SK-N-SH (cell line): ENCODE measurements at regions not wholly inside any gene's neighbourhood (a gene's known extent, or its start where the extent isn't known, plus 50 kb on each side); places are given as distances from the start of the nearest gene placed in this dataset.
"Not testable (repeated sequence)": the region's sequence is repeated elsewhere in the genome, so short reads cannot be mapped to it uniquely, and the experiment has no call there.

ENCODE experiments used
- EP300 ChIP-seq, 2 experiments: IDR thresholded peaks; 2 replicates each; pipeline versions ENCODE4 v1.4.0 to v1.6.1; 2012; ENCODE audit warnings: borderline replicate concordance in 1 of 2, low read depth in 1 of 2, low read length in 1 of 2
- GABPA ChIP-seq: IDR thresholded peaks from 2 replicates; pipeline ENCODE4 v1.4.0; 2012; ENCODE audit warnings: low read depth, mild to moderate bottlenecking
- POLR2AphosphoS5 ChIP-seq: IDR thresholded peaks from 2 replicates; pipeline ENCODE4 v1.6.1; 2012; ENCODE audit warnings: low read depth, low read length
- REST ChIP-seq: IDR thresholded peaks from 2 replicates; pipeline ENCODE4 v1.6.1; 2012; ENCODE audit warnings: mild to moderate bottlenecking, low read depth, low read length, moderate library complexity
- SIN3A ChIP-seq: IDR thresholded peaks from 2 replicates; pipeline ENCODE4 v1.6.1; 2012; ENCODE audit warnings: low read depth, mild to moderate bottlenecking, low read length, moderate library complexity, borderline replicate concordance
- TAF1 ChIP-seq: IDR thresholded peaks from 2 replicates; pipeline ENCODE4 v1.6.1; 2012; ENCODE audit warnings: low read depth, mild to moderate bottlenecking, low read length, moderate library complexity, borderline replicate concordance
- TF ChIP-seq, protein P1 (sequence below): fragments of 200-600 bp; sonication (generic); IDR thresholded peaks from 2 replicates; pipeline ENCODE4 v1.6.1; 2017; ENCODE audit warnings: antibody characterized with exemption, mild to moderate bottlenecking, moderate library complexity
- TF ChIP-seq, protein P2 (sequence below): IDR thresholded peaks from 2 replicates; pipeline ENCODE4; 2012
- TF ChIP-seq, protein P3 (sequence below): fragments of 150-350 bp; IDR thresholded peaks from 2 replicates; pipeline ENCODE4 v1.6.1; 2017; ENCODE audit warnings: antibody characterized with exemption, low read length, low read depth, borderline replicate concordance
- TF ChIP-seq, protein P4 (sequence below): IDR thresholded peaks from 2 replicates; pipeline ENCODE4 v1.4.0; 2012; ENCODE audit warnings: low read depth
- TF ChIP-seq, protein P5 (sequence below): IDR thresholded peaks from 2 replicates; pipeline ENCODE4 v1.4.0; 2012; ENCODE audit warnings: low read depth, borderline replicate concordance

DNA sequence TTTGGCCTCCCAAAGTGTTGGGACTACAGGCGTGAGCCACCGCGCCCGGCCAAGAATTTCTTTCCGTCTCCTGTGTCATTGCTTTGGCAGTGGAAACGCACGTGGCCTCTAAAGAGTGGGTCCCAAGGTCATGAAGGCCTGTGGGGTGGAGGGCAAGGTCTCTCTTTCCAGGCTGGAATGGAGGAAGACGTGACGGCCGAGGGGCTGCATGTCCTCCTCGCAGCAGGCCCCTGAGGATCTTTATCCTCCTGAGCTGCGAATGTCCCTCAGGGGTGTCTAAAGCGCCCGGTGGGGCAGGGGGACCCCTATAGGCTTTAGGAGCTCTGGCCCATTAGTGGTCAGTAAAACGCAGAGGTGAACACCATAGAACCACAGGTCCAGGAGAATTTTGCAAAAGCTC is 118.5 kb downstream of the CCDC74A start:
- TF ChIP-seq, protein P1, sequence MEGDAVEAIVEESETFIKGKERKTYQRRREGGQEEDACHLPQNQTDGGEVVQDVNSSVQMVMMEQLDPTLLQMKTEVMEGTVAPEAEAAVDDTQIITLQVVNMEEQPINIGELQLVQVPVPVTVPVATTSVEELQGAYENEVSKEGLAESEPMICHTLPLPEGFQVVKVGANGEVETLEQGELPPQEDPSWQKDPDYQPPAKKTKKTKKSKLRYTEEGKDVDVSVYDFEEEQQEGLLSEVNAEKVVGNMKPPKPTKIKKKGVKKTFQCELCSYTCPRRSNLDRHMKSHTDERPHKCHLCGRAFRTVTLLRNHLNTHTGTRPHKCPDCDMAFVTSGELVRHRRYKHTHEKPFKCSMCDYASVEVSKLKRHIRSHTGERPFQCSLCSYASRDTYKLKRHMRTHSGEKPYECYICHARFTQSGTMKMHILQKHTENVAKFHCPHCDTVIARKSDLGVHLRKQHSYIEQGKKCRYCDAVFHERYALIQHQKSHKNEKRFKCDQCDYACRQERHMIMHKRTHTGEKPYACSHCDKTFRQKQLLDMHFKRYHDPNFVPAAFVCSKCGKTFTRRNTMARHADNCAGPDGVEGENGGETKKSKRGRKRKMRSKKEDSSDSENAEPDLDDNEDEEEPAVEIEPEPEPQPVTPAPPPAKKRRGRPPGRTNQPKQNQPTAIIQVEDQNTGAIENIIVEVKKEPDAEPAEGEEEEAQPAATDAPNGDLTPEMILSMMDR, result not testable (repeated sequence)
- not testable (repeated sequence) for TF ChIP-seq TAF1; GABPA; POLR2AphosphoS5; REST; EP300 (IDR thresholded peaks at IDR 0.05; ENCODE audit: borderline replicate concordance in 1 of 2, low read depth in 1 of 2, low read length in 1 of 2); SIN3A
- TF ChIP-seq, protein P2, sequence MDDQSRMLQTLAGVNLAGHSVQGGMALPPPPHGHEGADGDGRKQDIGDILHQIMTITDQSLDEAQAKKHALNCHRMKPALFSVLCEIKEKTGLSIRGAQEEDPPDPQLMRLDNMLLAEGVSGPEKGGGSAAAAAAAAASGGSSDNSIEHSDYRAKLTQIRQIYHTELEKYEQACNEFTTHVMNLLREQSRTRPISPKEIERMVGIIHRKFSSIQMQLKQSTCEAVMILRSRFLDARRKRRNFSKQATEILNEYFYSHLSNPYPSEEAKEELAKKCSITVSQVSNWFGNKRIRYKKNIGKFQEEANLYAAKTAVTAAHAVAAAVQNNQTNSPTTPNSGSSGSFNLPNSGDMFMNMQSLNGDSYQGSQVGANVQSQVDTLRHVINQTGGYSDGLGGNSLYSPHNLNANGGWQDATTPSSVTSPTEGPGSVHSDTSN, result not testable (repeated sequence)
- TF ChIP-seq, protein P3, sequence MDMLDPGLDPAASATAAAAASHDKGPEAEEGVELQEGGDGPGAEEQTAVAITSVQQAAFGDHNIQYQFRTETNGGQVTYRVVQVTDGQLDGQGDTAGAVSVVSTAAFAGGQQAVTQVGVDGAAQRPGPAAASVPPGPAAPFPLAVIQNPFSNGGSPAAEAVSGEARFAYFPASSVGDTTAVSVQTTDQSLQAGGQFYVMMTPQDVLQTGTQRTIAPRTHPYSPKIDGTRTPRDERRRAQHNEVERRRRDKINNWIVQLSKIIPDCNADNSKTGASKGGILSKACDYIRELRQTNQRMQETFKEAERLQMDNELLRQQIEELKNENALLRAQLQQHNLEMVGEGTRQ, result not testable (repeated sequence)
- TF ChIP-seq, protein P4, sequence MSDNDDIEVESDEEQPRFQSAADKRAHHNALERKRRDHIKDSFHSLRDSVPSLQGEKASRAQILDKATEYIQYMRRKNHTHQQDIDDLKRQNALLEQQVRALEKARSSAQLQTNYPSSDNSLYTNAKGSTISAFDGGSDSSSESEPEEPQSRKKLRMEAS, result not testable (repeated sequence)
- TF ChIP-seq, protein P5, sequence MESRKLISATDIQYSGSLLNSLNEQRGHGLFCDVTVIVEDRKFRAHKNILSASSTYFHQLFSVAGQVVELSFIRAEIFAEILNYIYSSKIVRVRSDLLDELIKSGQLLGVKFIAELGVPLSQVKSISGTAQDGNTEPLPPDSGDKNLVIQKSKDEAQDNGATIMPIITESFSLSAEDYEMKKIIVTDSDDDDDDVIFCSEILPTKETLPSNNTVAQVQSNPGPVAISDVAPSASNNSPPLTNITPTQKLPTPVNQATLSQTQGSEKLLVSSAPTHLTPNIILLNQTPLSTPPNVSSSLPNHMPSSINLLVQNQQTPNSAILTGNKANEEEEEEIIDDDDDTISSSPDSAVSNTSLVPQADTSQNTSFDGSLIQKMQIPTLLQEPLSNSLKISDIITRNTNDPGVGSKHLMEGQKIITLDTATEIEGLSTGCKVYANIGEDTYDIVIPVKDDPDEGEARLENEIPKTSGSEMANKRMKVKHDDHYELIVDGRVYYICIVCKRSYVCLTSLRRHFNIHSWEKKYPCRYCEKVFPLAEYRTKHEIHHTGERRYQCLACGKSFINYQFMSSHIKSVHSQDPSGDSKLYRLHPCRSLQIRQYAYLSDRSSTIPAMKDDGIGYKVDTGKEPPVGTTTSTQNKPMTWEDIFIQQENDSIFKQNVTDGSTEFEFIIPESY, result not testable (repeated sequence)
